ENCODE measurements at regions not wholly inside any gene's neighbourhood (a gene's known extent, or its start where the extent isn't known, plus 50 kb on each side); places are given as distances from the start of the nearest gene placed in this dataset.
"Not testable (repeated sequence)": the region's sequence is repeated elsewhere in the genome, so short reads cannot be mapped to it uniquely, and the experiment has no call there.

- no peak for DNase-seq
Measured at GRCh38 chr2:129188451-129188850, 791.0 kb upstream of the RAB6C start.

- DNase-seq = no peak
Measured at GRCh38 chr2:129189617-129190319, 789.7 kb upstream of the RAB6C start.

- DNase-seq = no peak
Measured at GRCh38 chr2:129190494-129190893, 789.0 kb upstream of the RAB6C start.

- DNase-seq = no peak
Measured at GRCh38 chr2:129191530-129191929, 787.9 kb upstream of the RAB6C start.

GRCh38 chr2:129192117-129192516 lies 787.3 kb upstream of the RAB6C start:
- no peak for DNase-seq

- DNase-seq = no peak
Measured at GRCh38 chr2:129192841-129193253, 786.6 kb upstream of the RAB6C start.

- DNase-seq = no peak
Measured at GRCh38 chr2:129193961-129194360, 785.5 kb upstream of the RAB6C start.

GRCh38 chr2:129199501-129199900 lies 780.0 kb upstream of the RAB6C start:
- DNase-seq = no peak

- no peak for DNase-seq
Measured at GRCh38 chr2:129201696-129202095, 777.8 kb upstream of the RAB6C start.

- DNase-seq = no peak
Measured at GRCh38 chr2:129203331-129203730, 776.1 kb upstream of the RAB6C start.

GRCh38 chr2:129204581-129204980 lies 774.9 kb upstream of the RAB6C start:
- DNase-seq = not testable (repeated sequence)

GRCh38 chr2:129205176-129205575 lies 774.3 kb upstream of the RAB6C start:
- no peak for DNase-seq

GRCh38 chr2:129205766-129206165 lies 773.7 kb upstream of the RAB6C start:
- no peak for DNase-seq

- DNase-seq = no peak
Measured at GRCh38 chr2:129212299-129212958, 767.0 kb upstream of the RAB6C start.

- no peak for DNase-seq
Measured at GRCh38 chr2:129224022-129224421, 755.4 kb upstream of the RAB6C start.

GRCh38 chr2:129224486-129224885 lies 755.0 kb upstream of the RAB6C start:
- no peak for DNase-seq

GRCh38 chr2:129229196-129229595 lies 750.3 kb upstream of the RAB6C start:
- no peak for DNase-seq

GRCh38 chr2:129229830-129230441 lies 749.5 kb upstream of the RAB6C start:
- DNase-seq = no peak

GRCh38 chr2:129231924-129232323 lies 747.5 kb upstream of the RAB6C start:
- no peak for DNase-seq

- no peak for DNase-seq
Measured at GRCh38 chr2:129233166-129233565, 746.3 kb upstream of the RAB6C start.

- DNase-seq = no peak
Measured at GRCh38 chr2:129233751-129234406, 745.6 kb upstream of the RAB6C start.

GRCh38 chr2:129236601-129237000 lies 742.9 kb upstream of the RAB6C start:
- no peak for DNase-seq

GRCh38 chr2:129237966-129238725 lies 741.3 kb upstream of the RAB6C start:
- DNase-seq = no peak
